ENCODE measurements at regions not wholly inside any gene's neighbourhood (a gene's known extent, or its start where the extent isn't known, plus 50 kb on each side); places are given as distances from the start of the nearest gene placed in this dataset.

DNA sequence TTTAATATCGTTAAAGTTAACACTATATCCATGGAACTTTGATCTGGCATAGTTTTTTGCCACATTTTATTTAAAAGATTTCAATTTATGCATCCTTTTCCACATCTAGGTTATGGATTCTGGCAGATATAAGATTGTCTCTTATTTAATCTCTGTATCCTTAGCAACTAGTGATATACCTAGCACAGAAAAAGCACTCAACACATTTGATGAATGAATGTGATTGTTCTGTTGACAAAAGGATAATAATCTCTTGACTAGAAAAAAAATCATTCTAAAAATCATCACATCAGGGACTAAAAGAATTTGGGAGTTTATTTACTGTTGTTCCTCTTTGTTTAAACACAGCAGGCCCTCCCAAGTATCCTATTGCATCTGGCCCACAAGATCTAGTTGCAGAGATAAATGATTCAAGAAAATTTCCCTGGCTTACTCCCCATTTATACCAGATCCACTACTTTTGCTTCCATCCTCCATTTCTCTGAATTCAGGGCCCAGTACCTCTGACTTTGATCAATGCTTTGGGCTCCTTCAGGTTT, 84.0 kb upstream of the C1GALT1 start:
- no peaks in the 10 kb centered on the region for H3K27me3 ChIP-seq
- H3K9me3 ChIP-seq: no peaks in the 10 kb centered on the region
- no peaks in the 10 kb centered on the region for H3K36me3 ChIP-seq
- no peak overlapping the region for H3K4me3 ChIP-seq
- intact Hi-C loops (cut with DNase I; ENCODE audit: low total_unique reads): no loop called here
- DNase-seq: no peak
- H3K27ac ChIP-seq: no peak overlapping the region
- H3K4me1 ChIP-seq: peaks cover 0 to 17% (median 13%) of the 10 kb centered on the region in 4 donors
- 87 to 100% (median 96%) methylated on average over 1 of the region's 1 CpG for WGBS, 5 donors
- TF ChIP-seq EP300 (IDR thresholded peaks at IDR 0.05) (no peak), POLR2A (IDR thresholded peaks at IDR 0.05) (no peak), POLR2AphosphoS5 (IDR thresholded peaks at IDR 0.05) (no peak)
- TF ChIP-seq, protein P1, sequence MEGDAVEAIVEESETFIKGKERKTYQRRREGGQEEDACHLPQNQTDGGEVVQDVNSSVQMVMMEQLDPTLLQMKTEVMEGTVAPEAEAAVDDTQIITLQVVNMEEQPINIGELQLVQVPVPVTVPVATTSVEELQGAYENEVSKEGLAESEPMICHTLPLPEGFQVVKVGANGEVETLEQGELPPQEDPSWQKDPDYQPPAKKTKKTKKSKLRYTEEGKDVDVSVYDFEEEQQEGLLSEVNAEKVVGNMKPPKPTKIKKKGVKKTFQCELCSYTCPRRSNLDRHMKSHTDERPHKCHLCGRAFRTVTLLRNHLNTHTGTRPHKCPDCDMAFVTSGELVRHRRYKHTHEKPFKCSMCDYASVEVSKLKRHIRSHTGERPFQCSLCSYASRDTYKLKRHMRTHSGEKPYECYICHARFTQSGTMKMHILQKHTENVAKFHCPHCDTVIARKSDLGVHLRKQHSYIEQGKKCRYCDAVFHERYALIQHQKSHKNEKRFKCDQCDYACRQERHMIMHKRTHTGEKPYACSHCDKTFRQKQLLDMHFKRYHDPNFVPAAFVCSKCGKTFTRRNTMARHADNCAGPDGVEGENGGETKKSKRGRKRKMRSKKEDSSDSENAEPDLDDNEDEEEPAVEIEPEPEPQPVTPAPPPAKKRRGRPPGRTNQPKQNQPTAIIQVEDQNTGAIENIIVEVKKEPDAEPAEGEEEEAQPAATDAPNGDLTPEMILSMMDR (IDR thresholded peaks at IDR 0.05): no peak

DNA sequence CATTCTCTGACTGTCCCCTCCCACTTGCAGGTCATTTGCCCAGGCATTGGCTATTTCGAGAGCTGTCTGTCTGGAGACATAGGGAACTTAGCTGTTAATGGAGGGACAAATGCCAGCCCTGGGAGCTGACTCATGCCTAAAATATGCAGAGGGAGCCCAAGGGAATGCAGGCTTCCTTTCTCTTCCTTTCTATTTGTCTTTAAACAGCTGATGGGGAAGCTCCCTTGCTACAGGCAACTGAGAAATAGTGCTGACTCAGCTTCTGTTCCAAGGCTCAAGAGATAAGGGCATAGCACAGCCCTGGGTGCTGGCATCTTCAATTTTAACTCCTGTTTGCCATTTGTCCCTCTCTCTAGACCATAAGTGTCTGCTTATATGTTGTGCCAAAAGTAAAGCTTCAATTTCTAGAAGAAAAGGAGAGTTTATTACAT, 82.7 kb upstream of the C1GALT1 start:
- Histone ChIP-seq H3K4me1 (peaks cover 8 to 28% (median 16%) of the 10 kb centered on the region in 4 donors), H3K9me3 (no peaks in the 10 kb centered on the region), H3K27ac (no peak overlapping the region), H3K4me3 (no peak overlapping the region), H3K27me3 (no peaks in the 10 kb centered on the region), H3K36me3 (no peaks in the 10 kb centered on the region)
- TF ChIP-seq, protein P1 (IDR thresholded peaks at IDR 0.05): no peak
- peak in 1 of 3 donors; percentile 30 for TF ChIP-seq POLR2AphosphoS5 (IDR thresholded peaks at IDR 0.05)
- 18 to 52% (median 21%) methylated on average over 1 of the region's 1 CpG for WGBS, 5 donors
- intact Hi-C loops (cut with DNase I; ENCODE audit: low total_unique reads): no loop called here
- peak; percentile 76 to 88 for DNase-seq

DNA sequence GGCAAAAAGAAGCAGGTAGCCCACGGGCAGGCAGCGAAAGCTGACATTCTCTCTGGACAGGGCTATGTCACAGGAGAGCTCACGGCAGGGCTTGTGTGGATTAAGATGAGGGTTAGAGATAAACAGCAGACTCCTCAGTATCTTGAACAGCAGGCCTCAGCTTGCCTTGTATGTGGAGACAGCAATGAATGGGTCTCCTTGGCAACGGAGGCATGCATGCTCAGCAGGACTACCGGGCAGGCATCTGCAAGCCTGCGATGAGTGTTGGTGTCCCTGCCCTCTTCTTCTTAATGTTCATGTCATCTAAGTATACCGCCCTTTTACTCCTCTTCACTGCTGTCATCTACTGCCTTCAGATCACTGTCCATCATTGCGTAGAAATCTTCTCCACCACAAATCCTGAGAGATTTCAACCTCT, 81.9 kb upstream of the C1GALT1 start:
- peaks cover 8 to 28% (median 16%) of the 10 kb centered on the region in 4 donors for H3K4me1 ChIP-seq
- no peaks in the 10 kb centered on the region for H3K27me3 ChIP-seq
- 79 to 90% (median 85%) methylated on average over 8 of the region's 8 CpGs for whole genome bisulfite sequencing, 5 donors
- no peak overlapping the region for H3K4me3 ChIP-seq
- no peaks in the 10 kb centered on the region for H3K9me3 ChIP-seq
- TF ChIP-seq POLR2AphosphoS5 (IDR thresholded peaks at IDR 0.05): no peak
- TF ChIP-seq EP300 (IDR thresholded peaks at IDR 0.05): no peak
- no peak for TF ChIP-seq POLR2A (IDR thresholded peaks at IDR 0.05)
- TF ChIP-seq, protein P1 (IDR thresholded peaks at IDR 0.05): no peak
- H3K36me3 ChIP-seq: no peaks in the 10 kb centered on the region
- peak in 1 of 2 donors; percentile 62 for DNase-seq
- intact Hi-C loops (cut with DNase I; ENCODE audit: low total_unique reads): no loop called here
- H3K27ac ChIP-seq: no peak overlapping the region

DNA sequence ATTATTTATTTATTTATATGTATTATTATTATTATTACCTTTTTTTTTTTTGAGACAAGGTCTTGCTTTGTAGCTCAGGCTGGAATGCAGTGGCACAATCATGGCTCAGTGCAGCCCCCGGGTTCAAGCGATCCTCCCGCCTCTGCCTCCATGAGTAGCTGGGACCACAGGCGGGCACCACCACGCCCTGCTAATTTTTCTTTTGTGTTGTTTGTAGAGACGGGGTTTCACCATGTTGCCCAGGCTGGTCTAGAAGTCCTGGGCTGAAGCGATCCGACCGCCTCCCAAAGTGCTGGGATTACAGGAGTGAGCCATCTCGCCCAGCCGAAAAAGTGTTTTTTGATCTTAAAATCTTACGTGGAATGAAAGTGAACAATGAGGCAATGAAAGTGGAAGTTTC, 79.4 kb upstream of the C1GALT1 start:
- Histone ChIP-seq H3K4me3 (peak overlapping the region in 2 of 4 donors; percentile 7 to 27), H3K27ac (peak overlapping the region in 3 of 5 donors; percentile 1 to 63 (median 43)), H3K27me3 (no peaks in the 10 kb centered on the region), H3K9me3 (no peaks in the 10 kb centered on the region), H3K4me1 (peaks cover 8 to 28% (median 16%) of the 10 kb centered on the region in 4 donors), H3K36me3 (no peaks in the 10 kb centered on the region)
- WGBS, 5 donors: 46 to 60% (median 55%) methylated on average over 12 of the region's 12 CpGs
- DNase-seq: no peak
- TF ChIP-seq, protein P1 (IDR thresholded peaks at IDR 0.05): no peak
- TF ChIP-seq POLR2A (IDR thresholded peaks at IDR 0.05) (no peak), POLR2AphosphoS5 (IDR thresholded peaks at IDR 0.05) (no peak), EP300 (IDR thresholded peaks at IDR 0.05) (no peak)
- intact Hi-C loops (cut with DNase I; ENCODE audit: low total_unique reads): no loop called here
